NCI-H2196 (cell line): ENCODE measurements at regions not wholly inside any gene's neighbourhood (a gene's known extent, or its start where the extent isn't known, plus 50 kb on each side); places are given as distances from the start of the nearest gene placed in this dataset.
"Not testable (repeated sequence)": the region's sequence is repeated elsewhere in the genome, so short reads cannot be mapped to it uniquely, and the experiment has no call there.

Source experiments
- DNase-seq: peaks from one replicate; lab custom pipeline; 2025; ENCODE audit not compliant: unreplicated experiment; lab: John Stamatoyannopoulos, UW

GRCh38 chr19:29154163-29154562, 58.8 kb downstream of the UQCRFS1 start:
- no peak for DNase-seq

GRCh38 chr19:29145756-29146155, 67.2 kb downstream of the UQCRFS1 start:
- no peak for DNase-seq

GRCh38 chr19:29143183-29143582, 69.8 kb downstream of the UQCRFS1 start:
- DNase-seq, result no peak

- DNase-seq, result no peak
Observed at GRCh38 chr19:29139227-29139626, 73.7 kb downstream of the UQCRFS1 start.

- not testable (repeated sequence) for DNase-seq
Observed at GRCh38 chr19:29138206-29138605, 74.7 kb downstream of the UQCRFS1 start.

- no peak for DNase-seq
Observed at GRCh38 chr19:29131456-29131855, 81.5 kb downstream of the UQCRFS1 start.

- DNase-seq, result no peak
Observed at GRCh38 chr19:29129148-29129547, 83.8 kb downstream of the UQCRFS1 start.

- DNase-seq, result no peak
Observed at GRCh38 chr19:29128203-29128602, 84.7 kb downstream of the UQCRFS1 start.

GRCh38 chr19:29122185-29122584, 90.8 kb downstream of the UQCRFS1 start:
- DNase-seq, result no peak

- no peak for DNase-seq
Observed at GRCh38 chr19:29121684-29122083, 91.3 kb downstream of the UQCRFS1 start.

- DNase-seq, result no peak
Observed at GRCh38 chr19:29120466-29120865, 92.5 kb downstream of the UQCRFS1 start.

- no peak for DNase-seq
Observed at GRCh38 chr19:29119590-29119989, 93.4 kb downstream of the UQCRFS1 start.

- DNase-seq, result no peak
Observed at GRCh38 chr19:29118389-29118788, 94.6 kb downstream of the UQCRFS1 start.

- no peak for DNase-seq
Observed at GRCh38 chr19:29117926-29118325, 95.0 kb downstream of the UQCRFS1 start.

GRCh38 chr19:29115181-29115580, 97.8 kb downstream of the UQCRFS1 start:
- DNase-seq, result no peak

- DNase-seq, result no peak
Observed at GRCh38 chr19:29113838-29114237, 99.1 kb downstream of the UQCRFS1 start.

GRCh38 chr19:29111576-29111975, 101.4 kb downstream of the UQCRFS1 start:
- no peak for DNase-seq

GRCh38 chr19:29107831-29108230, 105.1 kb downstream of the UQCRFS1 start:
- no peak for DNase-seq

- no peak for DNase-seq
Observed at GRCh38 chr19:29106346-29106885, 106.5 kb downstream of the UQCRFS1 start.

- DNase-seq, result no peak
Observed at GRCh38 chr19:29105629-29106292, 107.2 kb downstream of the UQCRFS1 start.

GRCh38 chr19:29104605-29105241, 108.2 kb downstream of the UQCRFS1 start:
- DNase-seq, result no peak

- no peak for DNase-seq
Observed at GRCh38 chr19:29098863-29099481, 114.0 kb downstream of the UQCRFS1 start.
